ENCODE measurements at regions not wholly inside any gene's neighbourhood (a gene's known extent, or its start where the extent isn't known, plus 50 kb on each side); places are given as distances from the start of the nearest gene placed in this dataset.

- no peak for DNase-seq (ENCODE audit: low read depth in 2 of 2)
- no peak overlapping the region for H3K4me3 ChIP-seq (replicated peaks in 1 of 2; ENCODE audit: low read depth in 2 of 2, low read length in 2 of 2)
- no peak for TF ChIP-seq CTCF (IDR thresholded peaks at IDR 0.05; ENCODE audit: low read depth, low read length)
Measured at GRCh38 chr10:8596929-8597472, 542.5 kb downstream of the GATA3 start.

GRCh38 chr10:8600192-8600591 is 545.7 kb downstream of the GATA3 start:
- no peak overlapping the region for H3K4me3 ChIP-seq (replicated peaks in 1 of 2; ENCODE audit: low read depth in 2 of 2, low read length in 2 of 2)
- DNase-seq (ENCODE audit: low read depth in 2 of 2), result no peak
- TF ChIP-seq CTCF (IDR thresholded peaks at IDR 0.05; ENCODE audit: low read depth, low read length), result no peak

GRCh38 chr10:8602821-8603220 is 548.3 kb downstream of the GATA3 start:
- TF ChIP-seq CTCF (IDR thresholded peaks at IDR 0.05; ENCODE audit: low read depth, low read length), result no peak
- no peak overlapping the region for H3K4me3 ChIP-seq (replicated peaks in 1 of 2; ENCODE audit: low read depth in 2 of 2, low read length in 2 of 2)
- DNase-seq (ENCODE audit: low read depth in 2 of 2), result no peak

GRCh38 chr10:8614054-8614565 is 559.6 kb downstream of the GATA3 start:
- no peak for TF ChIP-seq CTCF (IDR thresholded peaks at IDR 0.05; ENCODE audit: low read depth, low read length)
- no peak overlapping the region for H3K4me3 ChIP-seq (replicated peaks in 1 of 2; ENCODE audit: low read depth in 2 of 2, low read length in 2 of 2)
- no peak for DNase-seq (ENCODE audit: low read depth in 2 of 2)

- no peak for TF ChIP-seq CTCF (IDR thresholded peaks at IDR 0.05; ENCODE audit: low read depth, low read length)
- no peak overlapping the region for H3K4me3 ChIP-seq (replicated peaks in 1 of 2; ENCODE audit: low read depth in 2 of 2, low read length in 2 of 2)
- no peak for DNase-seq (ENCODE audit: low read depth in 2 of 2)
Measured at GRCh38 chr10:8615118-8615517, 560.6 kb downstream of the GATA3 start.

GRCh38 chr10:8616166-8616565 is 561.7 kb downstream of the GATA3 start:
- no peak for DNase-seq (ENCODE audit: low read depth in 2 of 2)
- H3K4me3 ChIP-seq (replicated peaks in 1 of 2; ENCODE audit: low read depth in 2 of 2, low read length in 2 of 2), result no peak overlapping the region
- no peak for TF ChIP-seq CTCF (IDR thresholded peaks at IDR 0.05; ENCODE audit: low read depth, low read length)

GRCh38 chr10:8617792-8618191 is 563.3 kb downstream of the GATA3 start:
- no peak for DNase-seq (ENCODE audit: low read depth in 2 of 2)

More at GRCh38 chr10:8617792-8618191, 563.3 kb downstream of the GATA3 start:
- no peak for TF ChIP-seq CTCF (IDR thresholded peaks at IDR 0.05; ENCODE audit: low read depth, low read length)
- no peak overlapping the region for H3K4me3 ChIP-seq (replicated peaks in 1 of 2; ENCODE audit: low read depth in 2 of 2, low read length in 2 of 2)
